Gastrocnemius medialis (tissue), 4 donors: ENCODE measurements at regions not wholly inside any gene's neighbourhood (a gene's known extent, or its start where the extent isn't known, plus 50 kb on each side); places are given as distances from the start of the nearest gene placed in this dataset.

Experiments
- POLR2A ChIP-seq, 2 donors: fragments of 450-650 bp; IDR thresholded peaks; one replicate each; pipeline ENCODE4 v1.6.1; 2017; ENCODE audit warnings: antibody characterized with exemption in 2 of 2, mild to moderate bottlenecking in 2 of 2, moderate library complexity in 2 of 2
- TF ChIP-seq, protein P1 (sequence below), 5 experiments: fragments of 450-650 bp in 3 of 5; fragments of 200-600 bp in 2 of 5; sonication (generic) in 2 of 5; IDR thresholded peaks in 4 of 5; conservative IDR thresholded peaks in 1 of 5; 1 replicate in 4 of 5; 2 replicates in 1 of 5; pipeline ENCODE4 v1.5.1; 2016 to 2019; ENCODE audit warnings: antibody characterized with exemption in 5 of 5, mild to moderate bottlenecking in 3 of 5, moderate library complexity in 3 of 5

DNA sequence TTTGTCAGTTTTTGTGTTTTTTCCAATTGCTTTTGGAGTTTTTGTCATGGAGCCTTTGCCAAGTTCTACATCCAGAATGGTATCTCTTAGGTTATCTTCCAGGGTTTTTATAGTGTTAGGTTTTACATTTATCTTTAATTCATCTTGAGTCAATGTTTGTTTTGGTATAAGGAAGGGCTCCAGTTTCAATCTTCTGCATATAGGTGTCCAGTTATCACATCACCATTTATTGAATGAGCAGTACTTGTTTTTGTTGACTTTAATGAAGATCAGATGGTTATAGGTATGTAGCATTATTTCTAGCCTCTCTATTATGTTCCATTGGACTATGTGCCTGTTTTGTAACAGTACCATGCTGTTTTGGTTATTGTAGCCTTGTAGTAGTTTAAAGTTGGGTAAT is 1233.1 kb downstream of the PLA2G4A start:
- TF ChIP-seq, protein P1, sequence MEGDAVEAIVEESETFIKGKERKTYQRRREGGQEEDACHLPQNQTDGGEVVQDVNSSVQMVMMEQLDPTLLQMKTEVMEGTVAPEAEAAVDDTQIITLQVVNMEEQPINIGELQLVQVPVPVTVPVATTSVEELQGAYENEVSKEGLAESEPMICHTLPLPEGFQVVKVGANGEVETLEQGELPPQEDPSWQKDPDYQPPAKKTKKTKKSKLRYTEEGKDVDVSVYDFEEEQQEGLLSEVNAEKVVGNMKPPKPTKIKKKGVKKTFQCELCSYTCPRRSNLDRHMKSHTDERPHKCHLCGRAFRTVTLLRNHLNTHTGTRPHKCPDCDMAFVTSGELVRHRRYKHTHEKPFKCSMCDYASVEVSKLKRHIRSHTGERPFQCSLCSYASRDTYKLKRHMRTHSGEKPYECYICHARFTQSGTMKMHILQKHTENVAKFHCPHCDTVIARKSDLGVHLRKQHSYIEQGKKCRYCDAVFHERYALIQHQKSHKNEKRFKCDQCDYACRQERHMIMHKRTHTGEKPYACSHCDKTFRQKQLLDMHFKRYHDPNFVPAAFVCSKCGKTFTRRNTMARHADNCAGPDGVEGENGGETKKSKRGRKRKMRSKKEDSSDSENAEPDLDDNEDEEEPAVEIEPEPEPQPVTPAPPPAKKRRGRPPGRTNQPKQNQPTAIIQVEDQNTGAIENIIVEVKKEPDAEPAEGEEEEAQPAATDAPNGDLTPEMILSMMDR (IDR thresholded peaks at IDR 0.05 in 4 of 5, conservative IDR thresholded peaks at IDR 0.05 in 1 of 5), result no peak
- TF ChIP-seq POLR2A (IDR thresholded peaks at IDR 0.05), result no peak
